ENCODE measurements at regions not wholly inside any gene's neighbourhood (a gene's known extent, or its start where the extent isn't known, plus 50 kb on each side); places are given as distances from the start of the nearest gene placed in this dataset.

- no peaks in the 10 kb centered on the region for H4K20me1 ChIP-seq (ENCODE audit: insufficient read depth, low read length)
- no peak overlapping the region for H3K4me2 ChIP-seq (ENCODE audit: low read length)
- Mint-ChIP-seq H3K9me3 (ENCODE audit: unreplicated experiment) (no peaks in the 10 kb centered on the region), H3K36me3 (ENCODE audit: low read depth, unreplicated experiment) (no peaks in the 10 kb centered on the region), H3K4me3 (ENCODE audit: unreplicated experiment) (no peak overlapping the region), H3K4me1 (ENCODE audit: low read depth, unreplicated experiment) (no peaks in the 10 kb centered on the region), H3K27me3 (ENCODE audit: low read depth, unreplicated experiment) (no peaks in the 10 kb centered on the region), H3K27ac (ENCODE audit: unreplicated experiment) (no peak overlapping the region)
- no peaks in the 10 kb centered on the region for H3K36me3 ChIP-seq (ENCODE audit: insufficient read depth, low read length)
- H2AFZ ChIP-seq (ENCODE audit: low read depth, low read length), result no peak overlapping the region
- no peaks in the 10 kb centered on the region for H3K27me3 ChIP-seq (ENCODE audit: insufficient read depth, low read length)
- no peak for FAIRE-seq
- no peaks in the 10 kb centered on the region for H3K79me2 ChIP-seq (ENCODE audit: insufficient read depth, low read length)
- DNase-seq (ENCODE audit: low read depth), result no peak
- no peaks in the 10 kb centered on the region for H3K4me1 ChIP-seq (ENCODE audit: insufficient read depth, low read length)
- no peaks in the 10 kb centered on the region for H3K9me3 ChIP-seq (ENCODE audit: insufficient read depth, low read depth, low read length)
- H3K4me3 ChIP-seq (ENCODE audit: insufficient read depth, low read depth, low read length), result no peak overlapping the region
- TF ChIP-seq EZH2 (IDR thresholded peaks at IDR 0.05; ENCODE audit: insufficient read depth, low read length) (no peak), CTCF (IDR thresholded peaks at IDR 0.05; ENCODE audit: insufficient read depth, low read depth, low read length) (no peak)
- H3K9ac ChIP-seq (ENCODE audit: low read length), result no peak overlapping the region
- H3K27ac ChIP-seq (ENCODE audit: low read depth, low read length), result no peak overlapping the region
Observed at GRCh38 chr2:146844226-146844990, 1000.4 kb upstream of the ACVR2A start.

DNA sequence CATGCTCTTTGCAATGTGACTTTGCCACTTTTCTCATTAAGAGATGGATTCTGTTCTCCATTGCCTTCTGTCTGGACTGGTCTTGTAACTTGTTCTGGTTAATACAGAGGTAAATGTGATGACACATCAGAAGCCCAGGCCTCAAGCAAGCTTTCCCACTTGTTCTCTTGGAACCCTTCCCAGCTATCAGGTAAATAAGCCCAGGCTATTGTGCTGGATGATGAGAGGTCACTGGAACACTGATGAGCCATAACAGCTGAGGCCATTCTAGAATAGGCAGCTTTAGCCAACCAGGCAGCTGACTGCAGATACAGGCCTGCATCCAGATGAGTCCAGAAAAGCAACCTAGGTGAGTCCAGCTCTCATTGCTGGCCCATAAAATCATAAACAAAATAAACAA lies 1007.0 kb upstream of the ACVR2A start:
- no peak for TF ChIP-seq EZH2 (IDR thresholded peaks at IDR 0.05; ENCODE audit: insufficient read depth, low read length)
- TF ChIP-seq CTCF (IDR thresholded peaks at IDR 0.05; ENCODE audit: insufficient read depth, low read depth, low read length), result no peak
- Mint-ChIP-seq H3K4me3 (ENCODE audit: unreplicated experiment) (no peak overlapping the region), H3K27ac (ENCODE audit: unreplicated experiment) (no peak overlapping the region), H3K36me3 (ENCODE audit: low read depth, unreplicated experiment) (no peaks in the 10 kb centered on the region), H3K4me1 (ENCODE audit: low read depth, unreplicated experiment) (no peaks in the 10 kb centered on the region), H3K9me3 (ENCODE audit: unreplicated experiment) (no peaks in the 10 kb centered on the region), H3K27me3 (ENCODE audit: low read depth, unreplicated experiment) (no peaks in the 10 kb centered on the region)
- H2AFZ ChIP-seq (ENCODE audit: low read depth, low read length), result no peak overlapping the region
- DNase-seq (ENCODE audit: low read depth), result peak; percentile 22
- H3K79me2 ChIP-seq (ENCODE audit: insufficient read depth, low read length), result no peaks in the 10 kb centered on the region
- H3K4me1 ChIP-seq (ENCODE audit: insufficient read depth, low read length), result no peaks in the 10 kb centered on the region
- no peak for FAIRE-seq
- H4K20me1 ChIP-seq (ENCODE audit: insufficient read depth, low read length), result no peaks in the 10 kb centered on the region
- no peak overlapping the region for H3K27ac ChIP-seq (ENCODE audit: low read depth, low read length)
- H3K4me3 ChIP-seq (ENCODE audit: insufficient read depth, low read depth, low read length), result no peak overlapping the region
- no peaks in the 10 kb centered on the region for H3K9me3 ChIP-seq (ENCODE audit: insufficient read depth, low read depth, low read length)
- H3K36me3 ChIP-seq (ENCODE audit: insufficient read depth, low read length), result no peaks in the 10 kb centered on the region
- H3K4me2 ChIP-seq (ENCODE audit: low read length), result no peak overlapping the region
- H3K9ac ChIP-seq (ENCODE audit: low read length), result no peak overlapping the region
- no peaks in the 10 kb centered on the region for H3K27me3 ChIP-seq (ENCODE audit: insufficient read depth, low read length)

DNA sequence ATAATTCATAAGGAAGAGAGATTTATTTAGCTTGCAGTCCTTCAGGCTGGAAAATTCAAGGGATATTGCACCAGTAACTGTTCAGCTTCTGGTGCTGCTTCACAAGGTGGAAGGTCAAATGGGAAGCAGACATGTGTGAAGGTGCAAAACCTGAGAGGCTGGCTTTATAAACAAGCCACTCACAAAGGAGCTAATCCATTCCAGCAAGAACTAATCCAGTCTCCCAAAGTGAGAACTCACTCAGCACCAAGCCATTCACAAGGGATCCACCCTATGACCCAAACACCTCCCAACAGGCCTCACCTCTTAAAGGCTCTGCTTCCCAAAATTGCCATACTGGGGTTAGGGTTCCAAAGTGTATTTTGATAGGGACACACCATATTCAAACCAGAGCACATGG lies 1018.4 kb upstream of the ACVR2A start:
- no peaks in the 10 kb centered on the region for H3K36me3 Mint-ChIP-seq (ENCODE audit: low read depth, unreplicated experiment)
- H3K27me3 Mint-ChIP-seq (ENCODE audit: low read depth, unreplicated experiment), result no peaks in the 10 kb centered on the region
- H3K79me2 ChIP-seq (ENCODE audit: insufficient read depth, low read length), result no peaks in the 10 kb centered on the region
- no peak overlapping the region for H3K27ac Mint-ChIP-seq (ENCODE audit: unreplicated experiment)
- no peaks in the 10 kb centered on the region for H3K9me3 Mint-ChIP-seq (ENCODE audit: unreplicated experiment)
- no peaks in the 10 kb centered on the region for H3K27me3 ChIP-seq (ENCODE audit: insufficient read depth, low read length)
- no peak for DNase-seq (ENCODE audit: low read depth)
- no peak overlapping the region for H3K27ac ChIP-seq (ENCODE audit: low read depth, low read length)
- H3K4me2 ChIP-seq (ENCODE audit: low read length), result no peak overlapping the region
- no peak overlapping the region for H2AFZ ChIP-seq (ENCODE audit: low read depth, low read length)
- H4K20me1 ChIP-seq (ENCODE audit: insufficient read depth, low read length), result no peaks in the 10 kb centered on the region
- H3K9me3 ChIP-seq (ENCODE audit: insufficient read depth, low read depth, low read length), result no peaks in the 10 kb centered on the region
- no peak for TF ChIP-seq EZH2 (IDR thresholded peaks at IDR 0.05; ENCODE audit: insufficient read depth, low read length)
- TF ChIP-seq CTCF (IDR thresholded peaks at IDR 0.05; ENCODE audit: insufficient read depth, low read depth, low read length), result no peak
- H3K4me3 Mint-ChIP-seq (ENCODE audit: unreplicated experiment), result no peak overlapping the region
- peaks cover 7% of the 10 kb centered on the region for H3K4me1 ChIP-seq (ENCODE audit: insufficient read depth, low read length)
- H3K36me3 ChIP-seq (ENCODE audit: insufficient read depth, low read length), result no peaks in the 10 kb centered on the region
- no peak overlapping the region for H3K4me3 ChIP-seq (ENCODE audit: insufficient read depth, low read depth, low read length)
- no peak for FAIRE-seq
- no peaks in the 10 kb centered on the region for H3K4me1 Mint-ChIP-seq (ENCODE audit: low read depth, unreplicated experiment)
- no peak overlapping the region for H3K9ac ChIP-seq (ENCODE audit: low read length)

Data from astrocyte (in vitro differentiated cells and primary cell).